NCI-H748 treated with DMSO at 0.1 percent for 48 hours (cell line): ENCODE measurements at regions not wholly inside any gene's neighbourhood (a gene's known extent, or its start where the extent isn't known, plus 50 kb on each side); places are given as distances from the start of the nearest gene placed in this dataset.
"Not testable (repeated sequence)": the region's sequence is repeated elsewhere in the genome, so short reads cannot be mapped to it uniquely, and the experiment has no call there.

Experiments
- DNase-seq: peaks from one replicate; lab custom pipeline; 2025; lab: John Stamatoyannopoulos, UW

DNA sequence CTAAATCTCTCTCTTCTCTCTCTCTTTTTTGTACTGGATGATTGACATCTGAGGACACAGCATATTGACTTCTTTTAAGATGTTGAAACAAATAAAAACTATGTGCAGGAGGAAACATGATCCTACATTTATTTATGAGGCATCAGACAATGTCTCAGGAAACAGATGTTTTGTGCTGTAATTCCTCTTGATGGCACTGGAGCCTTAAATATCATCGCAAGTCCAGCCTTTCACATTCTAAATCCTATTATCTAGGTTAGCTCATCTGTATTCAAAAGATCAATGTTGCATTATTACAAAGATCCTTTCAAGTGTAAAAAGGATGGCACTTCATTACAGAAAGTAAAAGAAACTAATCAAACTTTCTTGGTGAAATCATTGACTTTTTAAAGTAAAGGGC is 63.9 kb downstream of the MAT2B start:
- DNase-seq = peak; percentile 33

DNA sequence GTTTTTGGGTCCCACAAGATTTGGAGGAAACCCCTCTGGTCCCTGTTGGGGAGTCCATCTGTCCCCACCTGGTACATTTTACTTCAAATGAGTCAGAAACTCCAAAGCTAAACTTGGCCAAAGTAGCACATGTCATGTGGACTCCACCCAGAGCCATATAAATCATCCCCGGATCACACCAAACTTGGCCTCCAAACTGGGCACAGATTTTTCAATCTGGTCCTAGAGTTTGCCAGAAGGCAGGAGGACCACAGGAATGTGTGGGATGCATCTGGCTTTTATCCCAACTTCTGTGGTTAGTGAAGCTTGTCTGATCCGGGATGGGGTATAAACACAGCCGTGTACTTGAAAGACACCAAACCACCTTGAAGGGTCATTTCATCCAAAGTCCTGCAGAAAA is 66.3 kb downstream of the MAT2B start:
- no peak for DNase-seq

DNA sequence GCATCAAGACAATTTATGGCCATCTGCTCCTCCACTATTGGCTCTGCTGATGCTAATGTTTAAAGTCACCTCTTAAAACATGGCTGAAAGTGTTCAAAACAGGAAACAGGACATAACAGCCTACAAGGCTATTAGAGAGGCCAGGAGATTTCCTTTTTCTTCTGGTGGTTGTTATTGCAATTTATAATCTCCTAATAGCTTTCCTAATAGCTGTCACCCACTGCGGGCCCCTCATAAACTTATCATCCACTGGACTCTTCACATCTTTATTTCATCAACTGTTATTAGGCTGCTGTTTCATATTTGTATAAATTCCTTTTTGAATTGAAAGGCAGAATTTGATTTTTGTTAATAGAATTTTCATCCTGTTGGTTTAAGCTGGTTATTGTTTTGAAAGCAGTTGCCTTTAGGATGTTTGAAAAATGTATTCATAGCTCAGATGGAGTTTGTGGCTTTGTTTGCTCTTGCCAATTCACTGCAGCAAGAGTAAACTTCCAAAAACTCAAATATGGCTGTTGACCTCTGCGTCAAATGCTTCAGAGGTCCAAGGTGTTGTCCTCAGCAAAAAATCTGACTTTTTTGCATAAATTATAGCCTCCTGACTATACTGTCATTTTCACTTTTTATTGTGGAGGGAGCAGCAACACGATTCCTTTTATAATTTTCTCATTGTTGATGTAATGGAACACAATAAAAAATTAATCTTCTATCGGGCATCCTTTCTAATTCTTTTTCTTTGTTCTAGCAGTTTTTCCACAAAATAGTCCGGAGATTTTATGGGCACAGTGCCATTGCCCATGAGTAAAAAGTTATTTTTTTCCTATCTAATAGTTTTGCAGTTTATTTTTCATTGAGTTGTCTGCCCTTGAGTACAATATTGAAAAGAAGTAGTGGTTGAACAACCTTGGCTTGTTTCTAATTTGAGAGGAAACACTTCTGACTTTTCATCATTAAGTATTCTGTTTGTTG is 69.3 kb downstream of the MAT2B start:
- DNase-seq = no peak

DNA sequence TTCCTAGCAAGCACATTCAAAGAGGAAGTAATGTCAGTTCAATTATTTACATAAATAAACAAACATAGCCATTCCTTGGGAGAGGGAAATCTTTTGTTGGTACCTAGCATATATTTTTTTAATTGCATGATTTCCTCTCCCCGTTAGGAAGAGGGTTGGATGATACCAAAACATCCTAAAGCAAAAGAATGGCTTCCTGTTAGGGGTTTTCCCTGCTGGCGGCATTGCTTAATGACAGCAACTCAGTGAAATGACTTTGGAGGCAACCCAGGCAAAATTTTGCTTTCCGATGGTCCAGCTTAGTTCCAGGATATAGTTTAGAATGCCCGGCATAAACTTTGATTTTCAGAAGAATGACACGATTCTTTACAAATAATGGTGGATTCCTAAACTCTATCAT is 73.2 kb downstream of the MAT2B start:
- DNase-seq = no peak

DNA sequence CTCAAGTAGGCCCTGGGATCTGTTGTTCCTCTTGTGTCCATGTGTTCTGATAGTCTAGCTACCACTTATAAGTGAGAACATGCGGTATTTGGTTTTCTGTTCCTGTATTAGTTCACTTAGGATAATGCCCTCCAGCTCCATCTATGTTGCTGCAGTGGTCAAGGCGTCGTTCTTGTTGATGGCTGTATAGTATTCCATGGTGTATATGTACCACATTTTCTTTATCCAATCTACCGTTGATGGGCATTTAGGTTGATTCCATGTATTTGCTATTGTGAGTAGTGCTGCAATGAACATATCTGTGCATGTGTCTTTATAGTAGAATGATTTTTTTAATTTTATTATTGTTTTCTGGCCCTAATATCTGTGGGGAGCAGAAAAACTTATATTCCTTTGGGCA is 74.3 kb downstream of the MAT2B start:
- DNase-seq = no peak

DNA sequence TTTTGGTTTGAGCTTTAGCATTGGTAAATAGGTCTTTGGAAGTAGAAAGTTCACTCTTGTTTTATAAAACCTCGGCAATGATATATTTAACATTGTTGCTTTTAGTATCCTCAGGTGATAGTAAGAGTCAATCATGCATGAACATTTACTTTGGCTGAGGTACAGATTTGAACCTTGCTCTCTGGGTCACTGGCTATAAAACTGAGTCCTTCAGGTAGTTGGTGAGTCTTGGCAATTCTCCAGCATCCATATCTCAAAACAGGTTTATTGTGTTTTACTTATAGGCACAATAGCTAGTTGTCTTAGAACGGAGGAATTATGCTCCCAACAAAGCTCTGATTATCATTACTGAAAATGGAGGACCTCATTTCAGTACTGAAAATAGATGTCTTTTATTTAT is 75.1 kb downstream of the MAT2B start:
- DNase-seq = peak; percentile 69

DNA sequence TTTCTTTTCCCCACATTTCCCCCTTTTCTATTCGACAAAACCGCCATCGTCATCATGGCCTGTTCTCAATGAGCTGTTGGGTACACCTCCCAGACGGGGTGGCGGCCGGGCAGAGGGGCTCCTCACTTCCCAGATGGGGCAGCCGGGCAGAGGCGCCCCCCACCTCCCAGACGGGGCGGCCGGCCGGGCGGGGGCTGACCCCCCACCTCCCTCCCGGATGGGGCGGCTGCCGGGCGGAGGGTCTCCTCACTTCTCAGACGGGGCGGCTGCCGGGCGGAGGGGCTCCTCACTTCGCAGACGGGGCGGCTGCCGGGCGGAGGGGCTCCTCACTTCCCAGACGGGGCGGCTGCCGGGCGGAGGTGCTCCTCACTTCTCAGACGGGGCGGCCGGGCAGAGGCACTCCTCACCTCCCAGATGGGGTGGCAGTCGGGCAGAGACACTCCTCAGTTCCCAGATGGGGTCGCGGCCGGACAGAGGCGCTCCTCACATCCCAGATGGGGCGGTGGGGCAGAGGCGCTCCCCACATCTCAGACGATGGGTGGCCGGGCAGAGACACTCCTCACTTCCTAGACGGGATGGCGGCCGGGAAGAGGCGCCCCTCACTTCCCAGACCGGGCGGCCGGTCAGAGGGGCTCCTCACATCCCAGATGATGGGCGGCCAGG is 78.2 kb downstream of the MAT2B start:
- not testable (repeated sequence) for DNase-seq

DNA sequence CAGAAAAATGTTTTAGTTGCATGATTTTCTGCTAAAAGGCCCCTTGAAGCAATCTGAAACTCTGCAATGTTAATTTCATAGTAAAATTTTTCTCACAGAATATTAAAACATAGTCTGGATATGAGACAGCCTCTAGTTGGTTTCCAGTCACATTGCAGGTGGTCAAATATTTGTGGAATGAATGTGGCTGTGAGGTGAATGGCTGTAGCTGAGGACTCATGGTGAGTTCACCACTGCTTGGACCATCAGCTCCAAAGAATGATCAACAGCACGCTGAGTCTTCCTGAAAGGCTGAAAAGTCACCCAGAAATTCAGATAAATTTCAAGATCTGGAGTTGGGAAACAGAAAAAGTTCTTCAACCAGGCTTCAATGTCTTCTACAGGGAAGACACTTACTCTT is 79.8 kb downstream of the MAT2B start:
- no peak for DNase-seq

DNA sequence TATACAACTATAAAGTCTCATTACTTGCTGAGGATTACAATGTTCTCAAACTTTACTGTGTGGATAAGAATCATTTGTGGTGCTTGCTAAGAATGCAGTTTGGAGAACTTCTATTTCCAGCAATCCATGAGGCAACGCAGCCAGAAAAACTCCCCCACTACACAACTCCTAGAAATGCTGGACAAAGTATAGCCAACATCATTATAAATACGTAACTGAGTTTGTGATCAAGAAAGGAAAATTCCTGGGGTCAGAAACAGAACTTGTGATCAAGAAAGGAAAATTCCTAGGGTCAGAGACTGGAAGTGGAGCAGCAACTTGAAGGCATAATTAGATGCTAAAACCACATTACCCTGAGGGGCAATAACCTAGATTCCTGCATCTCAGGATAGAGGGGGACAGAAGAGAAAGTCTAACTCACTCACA is 81.1 kb downstream of the MAT2B start:
- DNase-seq = no peak

DNA sequence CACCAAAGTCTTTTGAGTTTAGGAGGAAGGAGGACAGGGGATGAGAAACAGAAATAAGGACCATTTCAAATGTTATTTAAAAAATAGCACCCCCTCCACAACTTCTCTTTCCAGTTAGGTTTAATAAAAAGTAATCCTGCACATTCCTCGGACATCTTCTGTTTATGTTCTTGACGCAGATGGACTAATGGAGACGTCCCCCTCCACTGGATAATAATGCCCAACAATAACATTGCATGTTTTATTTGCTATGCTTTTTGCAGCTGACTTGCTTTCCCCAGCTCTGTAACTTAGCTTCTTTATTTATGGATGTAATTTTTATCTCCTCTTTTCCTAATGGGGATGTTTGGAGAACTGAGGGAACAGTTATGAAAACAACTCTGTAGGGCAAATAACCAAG is 89.5 kb downstream of the MAT2B start:
- DNase-seq = no peak

DNA sequence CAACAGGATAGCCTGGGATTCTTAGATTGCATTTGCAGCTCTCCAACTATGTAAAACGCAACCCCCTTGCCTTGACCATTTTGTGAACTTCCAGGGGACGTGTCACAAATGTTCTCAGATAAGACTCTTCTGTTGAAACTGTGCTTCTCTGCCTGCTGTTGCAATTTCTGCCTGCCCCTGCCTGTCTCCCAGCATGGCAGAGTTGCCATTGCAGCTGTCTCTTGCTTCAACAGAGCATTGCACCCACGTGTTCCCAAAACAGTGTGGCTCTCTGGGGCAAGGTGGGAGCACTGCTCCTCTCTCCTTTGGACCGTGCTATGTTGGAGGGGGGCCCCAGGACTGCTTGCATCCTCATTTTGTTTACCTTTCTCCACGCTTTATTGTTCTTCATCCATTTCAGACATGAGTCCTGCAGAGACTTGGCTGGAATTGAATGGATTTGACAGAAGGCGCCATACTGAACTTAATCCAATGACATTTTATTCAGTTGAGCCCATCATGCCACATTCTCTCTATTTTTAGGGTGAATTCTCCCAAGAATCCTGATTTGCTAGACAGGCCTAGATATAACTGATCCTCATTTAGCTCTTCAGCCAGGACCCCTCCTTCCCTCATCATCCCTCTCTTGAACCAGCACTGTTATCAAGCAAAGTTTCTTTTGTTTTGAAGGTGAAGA is 90.7 kb downstream of the MAT2B start:
- no peak for DNase-seq

DNA sequence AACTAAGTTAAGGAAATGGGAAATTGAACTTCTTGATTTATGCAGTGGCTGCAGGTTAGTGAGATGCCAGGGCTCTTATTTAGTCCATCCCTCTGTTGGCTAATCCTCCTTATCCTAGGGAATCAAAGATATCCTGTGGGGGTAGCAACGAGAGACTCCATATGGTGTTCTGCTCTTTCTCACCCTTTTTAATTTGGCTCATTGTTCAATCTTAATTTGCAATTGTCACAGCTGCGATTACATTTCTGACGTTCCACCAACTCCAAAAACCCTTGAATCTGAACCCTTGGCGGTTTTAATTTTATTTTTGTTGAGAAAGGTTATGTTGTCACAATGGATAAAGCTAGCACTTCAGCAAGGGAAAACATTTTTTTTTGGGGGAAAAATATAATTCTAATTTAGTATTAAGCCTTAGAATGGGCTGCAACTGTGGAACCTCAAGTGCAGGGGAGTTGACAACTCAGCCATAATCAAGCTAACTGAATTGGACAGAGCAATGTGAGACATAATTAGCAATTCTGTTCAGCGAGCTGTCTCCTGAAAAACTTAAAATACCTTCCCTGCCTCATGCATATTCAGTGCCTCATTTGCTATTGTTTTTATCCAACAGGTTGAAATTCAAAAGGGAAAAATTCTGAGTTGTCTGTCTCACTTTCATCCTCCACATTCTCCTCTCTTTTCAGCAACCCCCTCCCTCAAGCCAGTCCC is 91.3 kb downstream of the MAT2B start:
- DNase-seq = no peak

DNA sequence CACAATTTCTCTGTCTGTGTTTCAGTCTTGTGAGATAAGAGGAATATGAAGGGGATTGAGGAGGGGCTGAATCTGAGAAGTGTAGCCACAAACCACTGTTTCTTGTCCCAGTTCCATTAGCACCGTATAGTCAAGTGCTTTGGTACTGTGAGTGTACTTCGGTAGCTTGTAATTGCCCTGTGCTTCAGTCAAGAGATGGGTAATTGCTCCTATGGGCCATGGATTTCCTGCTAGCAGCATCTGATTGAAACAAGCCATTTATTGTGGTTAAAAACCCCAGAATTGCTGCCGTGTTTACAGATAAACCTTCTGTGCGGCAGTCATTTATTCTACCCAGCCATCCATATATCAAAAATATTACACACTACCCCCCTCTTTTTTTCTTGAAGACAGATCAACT is 98.6 kb downstream of the MAT2B start:
- peak; percentile 32 for DNase-seq

DNA sequence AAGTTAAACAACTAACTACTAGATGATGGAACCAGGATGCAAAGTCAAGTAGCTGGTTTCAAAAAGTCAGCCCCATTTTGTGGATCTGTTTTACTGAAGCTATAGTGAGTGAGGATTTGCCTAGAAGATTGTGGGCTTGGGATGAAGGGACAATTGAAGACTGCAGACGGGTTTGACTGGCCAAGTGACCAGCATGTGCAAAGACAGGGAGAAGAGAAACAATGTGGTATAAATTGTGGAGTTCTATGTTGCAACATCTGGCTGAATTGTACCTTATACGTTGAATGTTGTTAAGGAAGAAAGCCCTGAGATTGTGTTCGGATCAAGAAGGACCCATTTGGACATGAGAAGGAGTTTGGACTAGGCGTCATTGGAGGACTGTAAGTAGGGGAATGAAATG is 101.8 kb downstream of the MAT2B start:
- DNase-seq = no peak

DNA sequence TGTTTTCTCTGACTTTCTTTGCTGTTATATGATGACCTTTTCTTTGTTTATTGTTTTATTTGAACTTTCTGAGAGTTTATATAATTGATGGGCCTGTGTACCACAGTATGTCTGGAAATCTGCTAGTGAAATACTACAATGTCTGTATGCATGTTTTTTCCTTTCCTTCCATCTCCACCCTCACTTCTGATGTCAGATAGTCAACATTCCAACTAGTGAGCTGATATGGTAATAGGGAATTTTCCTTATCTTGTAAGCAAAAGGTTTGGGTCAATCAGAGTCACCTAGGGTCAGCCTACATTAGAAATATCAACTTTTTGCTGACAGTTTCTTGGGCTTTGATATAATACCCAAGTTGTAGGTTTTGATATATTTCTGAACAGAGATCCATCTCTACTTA is 103.2 kb downstream of the MAT2B start:
- no peak for DNase-seq

DNA sequence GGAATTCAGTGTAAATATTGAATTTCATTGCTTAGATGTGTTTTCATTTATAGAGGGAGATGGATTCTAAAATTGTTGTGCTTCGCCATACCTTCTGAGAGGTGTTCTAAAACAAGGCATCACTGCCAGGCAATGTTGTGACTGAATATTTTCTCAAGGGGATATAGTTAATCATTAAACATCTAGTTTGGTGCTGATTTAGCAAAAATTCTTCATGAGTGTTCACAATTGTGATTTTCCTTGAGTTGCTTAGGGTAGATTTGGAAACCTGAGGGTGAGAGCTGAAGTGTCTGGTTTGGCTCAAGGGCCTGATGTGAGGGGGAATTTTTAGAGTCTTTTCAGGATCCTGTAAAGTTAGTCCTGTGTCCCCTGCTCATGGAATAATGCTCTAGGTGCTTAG is 104.5 kb downstream of the MAT2B start:
- no peak for DNase-seq

DNA sequence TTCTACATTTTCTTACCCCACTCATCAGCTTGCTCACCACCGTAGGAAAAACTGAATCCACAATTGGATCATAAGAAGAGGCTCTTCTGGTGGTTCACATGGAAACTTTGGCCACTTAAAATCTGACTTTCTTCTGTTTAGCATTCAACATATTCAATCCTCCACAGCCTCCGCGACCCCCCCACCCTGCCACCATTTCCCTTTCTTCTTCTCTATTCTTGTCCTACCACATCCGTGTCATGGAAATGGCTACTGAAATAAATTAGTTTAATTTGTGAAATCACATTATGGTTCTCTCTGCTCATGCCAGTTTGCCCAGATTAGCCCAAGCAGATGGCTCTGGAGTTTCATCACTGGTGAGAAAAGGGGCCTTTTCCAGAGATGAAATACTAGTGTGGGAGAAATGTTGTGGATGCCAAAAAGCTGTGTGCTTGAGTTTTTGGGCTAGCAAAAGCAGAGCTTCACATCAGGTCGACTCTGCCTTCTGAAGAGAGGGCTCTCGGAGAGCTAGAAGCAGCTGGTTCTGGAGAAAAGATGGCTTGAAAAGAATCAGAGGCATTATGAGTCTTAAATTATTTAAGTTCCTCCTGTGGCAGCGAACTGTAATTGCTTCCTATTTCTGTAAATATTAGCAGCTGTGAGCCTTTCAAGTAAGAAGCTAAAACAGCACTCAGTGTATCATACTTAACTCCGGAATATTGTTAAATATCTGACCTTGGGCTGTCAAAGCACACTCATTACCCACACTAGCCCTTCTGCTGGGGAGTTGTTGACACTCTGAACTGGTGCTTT is 107.1 kb downstream of the MAT2B start:
- no peak for DNase-seq

DNA sequence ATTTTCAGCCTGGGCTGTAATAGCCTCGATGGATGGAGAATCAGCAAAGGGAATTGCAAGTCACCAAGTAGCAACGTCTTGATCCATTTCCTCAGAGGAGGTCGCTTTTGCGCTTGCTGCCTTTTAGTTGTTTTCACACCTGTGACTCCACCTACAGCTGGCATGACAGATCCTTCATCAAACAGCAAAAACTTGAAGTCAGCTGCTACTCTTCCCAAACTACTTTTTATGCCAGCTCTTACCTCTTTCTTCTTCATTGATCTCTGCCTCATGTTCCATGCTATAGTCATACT is 107.7 kb downstream of the MAT2B start:
- no peak for DNase-seq

DNA sequence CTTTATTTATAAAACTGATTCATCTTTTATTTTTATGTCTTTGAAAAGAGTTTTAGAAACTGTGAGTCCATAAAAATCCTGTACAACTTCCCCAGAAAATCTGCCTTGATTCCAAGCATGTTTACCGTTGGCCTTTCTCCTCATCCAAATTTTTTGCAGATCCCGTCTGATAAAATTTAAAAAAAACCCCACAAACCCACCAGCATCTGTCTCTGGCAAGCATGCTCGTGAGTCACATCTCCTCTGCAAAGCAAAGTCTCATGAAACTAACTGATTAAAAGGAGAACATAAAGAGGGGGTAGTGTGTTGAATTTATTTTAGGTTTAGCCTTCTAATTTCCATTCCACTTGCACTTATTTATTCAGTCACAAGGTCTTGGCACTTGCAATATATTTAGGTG is 109.4 kb downstream of the MAT2B start:
- no peak for DNase-seq

DNA sequence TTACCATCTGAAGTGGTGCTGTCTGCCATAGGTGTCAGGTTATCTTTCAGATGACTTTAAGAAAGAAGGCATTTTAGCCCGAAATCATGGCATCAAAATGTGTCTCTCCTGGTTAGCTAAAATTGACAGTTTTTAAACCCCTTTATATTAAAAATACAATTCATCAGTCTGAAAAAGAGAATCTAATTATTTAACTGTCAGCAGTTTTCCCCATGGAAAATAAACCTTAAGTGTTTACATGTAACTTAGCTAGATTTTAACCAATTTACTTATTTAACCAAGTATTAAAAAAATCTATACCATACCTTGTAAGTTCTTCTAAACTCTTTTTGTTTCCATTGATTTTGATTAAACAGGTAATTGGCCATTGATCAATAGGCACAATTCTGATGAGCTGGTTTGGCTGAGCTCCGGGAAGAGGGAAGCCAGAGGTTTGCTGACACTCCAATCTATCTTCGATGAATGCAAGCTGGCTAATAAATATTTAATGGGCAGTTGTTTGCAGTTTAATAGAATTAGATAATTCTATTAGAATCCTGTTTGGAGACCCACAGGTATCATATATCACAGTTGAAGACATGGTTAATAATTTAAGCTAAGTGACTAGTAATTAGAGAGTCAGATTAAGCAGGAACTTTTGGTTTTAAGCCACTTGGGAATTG is 114.0 kb downstream of the MAT2B start:
- no peak for DNase-seq

DNA sequence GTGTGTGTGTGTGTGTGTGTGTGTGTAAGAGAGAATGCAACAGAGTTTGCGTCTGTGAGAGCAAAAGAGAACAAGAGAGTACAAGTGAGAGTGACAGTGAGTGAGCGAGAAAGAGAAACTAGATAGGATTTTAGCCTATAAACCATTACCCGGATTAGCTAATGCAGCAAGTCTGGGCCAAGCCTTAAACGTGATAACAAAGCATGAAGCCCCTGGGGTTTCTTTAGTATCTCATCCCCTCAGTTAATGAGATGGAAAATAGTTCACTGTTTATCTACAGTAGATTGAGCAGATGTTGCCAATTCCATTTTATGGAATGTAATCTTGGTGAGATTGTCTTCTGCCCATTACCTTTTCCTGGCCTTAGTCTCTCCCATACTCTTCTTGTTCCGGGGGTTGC is 114.5 kb downstream of the MAT2B start:
- DNase-seq = peak; percentile 31
